Vagina (tissue), 2 donors: ENCODE measurements at regions not wholly inside any gene's neighbourhood (a gene's known extent, or its start where the extent isn't known, plus 50 kb on each side); places are given as distances from the start of the nearest gene placed in this dataset.

Experiments used
- DNase-seq, 2 donors: peaks; one replicate each; pipeline ENCODE4 v3.0.0-alpha.2; 2017; ENCODE audit errors: extremely low spot score in 2 of 2
- H3K27ac ChIP-seq: fragments of 200-600 bp; sonication (generic); one replicate; pipeline ENCODE4 v1.5.1; 2019
- H3K27me3 ChIP-seq: fragments of 200-600 bp; sonication (generic); one replicate; pipeline ENCODE4 v1.5.1; 2019
- H3K36me3 ChIP-seq, 2 donors: fragments of 200-600 bp; sonication (generic); one replicate each; pipeline ENCODE4 v1.5.1; 2017 to 2019
- H3K4me1 ChIP-seq: fragments of 200-600 bp; sonication (generic); one replicate; pipeline ENCODE4 v1.5.1; 2019
- H3K4me3 ChIP-seq, 2 donors: fragments of 200-600 bp; sonication (generic); 1 replicate in 1 of 2; 2 replicates in 1 of 2; pipeline ENCODE4 v1.5.1; 2016 to 2019
- H3K9me3 ChIP-seq: fragments of 200-600 bp; sonication (generic); one replicate; pipeline ENCODE4 v1.5.1; 2019
- CTCF ChIP-seq, 3 experiments: fragments of 450-650 bp in 2 of 3; fragments of 200-600 bp in 1 of 3; sonication (generic) in 1 of 3; IDR thresholded peaks; one replicate each; pipeline ENCODE4 v1.5.1; 2017 to 2019; ENCODE audit warnings: antibody characterized with exemption in 3 of 3, mild to moderate bottlenecking in 2 of 3, moderate library complexity in 2 of 3
- POLR2A ChIP-seq, 2 donors: fragments of 450-650 bp; IDR thresholded peaks; one replicate each; pipeline ENCODE4 v1.6.1; 2017; ENCODE audit warnings: antibody characterized with exemption in 2 of 2, mild to moderate bottlenecking in 2 of 2, moderate library complexity in 2 of 2
- POLR2AphosphoS5 ChIP-seq, 2 donors: sonication (generic); formaldehyde crosslinking; IDR thresholded peaks; one replicate each; pipeline ENCODE4 v1.9.0; 2017; ENCODE audit warnings: antibody characterized with exemption in 2 of 2, mild to moderate bottlenecking in 2 of 2, low read depth in 1 of 2; ENCODE audit not compliant: insufficient read depth in 1 of 2
- intact Hi-C: fragments of 100-400 bp; cut with DNase I; formaldehyde crosslinking; loops from one replicate; pipeline ENCODE4 v1.15.1; 2023

GRCh38 chr13:26456650-26457049 lies 100.8 kb upstream of the WASF3 start:
- Histone ChIP-seq H3K4me3 (no peak overlapping the region), H3K9me3 (no peaks in the 10 kb centered on the region), H3K27ac (no peak overlapping the region), H3K4me1 (no peaks in the 10 kb centered on the region), H3K27me3 (no peaks in the 10 kb centered on the region), H3K36me3 (no peaks in the 10 kb centered on the region)
- DNase-seq: no peak
- intact Hi-C loops: no loop called here
- no peak for TF ChIP-seq POLR2A (IDR thresholded peaks at IDR 0.05)

GRCh38 chr13:26457212-26457611 lies 100.3 kb upstream of the WASF3 start:
- TF ChIP-seq POLR2AphosphoS5 (IDR thresholded peaks at IDR 0.05; ENCODE audit: insufficient read depth in 1 of 2, low read depth in 1 of 2) (no peak), POLR2A (IDR thresholded peaks at IDR 0.05) (no peak), CTCF (IDR thresholded peaks at IDR 0.05) (no peak)
- Histone ChIP-seq H3K36me3 (no peaks in the 10 kb centered on the region), H3K9me3 (no peaks in the 10 kb centered on the region), H3K27me3 (no peaks in the 10 kb centered on the region), H3K4me3 (no peak overlapping the region), H3K27ac (no peak overlapping the region), H3K4me1 (no peaks in the 10 kb centered on the region)
- no peak for DNase-seq
- intact Hi-C loops: no loop called here

GRCh38 chr13:26458196-26458749 lies 99.2 kb upstream of the WASF3 start:
- H3K36me3 ChIP-seq: no peaks in the 10 kb centered on the region
- no peaks in the 10 kb centered on the region for H3K27me3 ChIP-seq
- intact Hi-C loops: no loop called here
- no peak for DNase-seq
- TF ChIP-seq CTCF (IDR thresholded peaks at IDR 0.05) (no peak), POLR2A (IDR thresholded peaks at IDR 0.05) (no peak), POLR2AphosphoS5 (IDR thresholded peaks at IDR 0.05; ENCODE audit: insufficient read depth in 1 of 2, low read depth in 1 of 2) (no peak)
- no peaks in the 10 kb centered on the region for H3K9me3 ChIP-seq
- no peak overlapping the region for H3K27ac ChIP-seq
- H3K4me3 ChIP-seq: no peak overlapping the region
- no peaks in the 10 kb centered on the region for H3K4me1 ChIP-seq

- Histone ChIP-seq H3K27me3 (no peaks in the 10 kb centered on the region), H3K27ac (no peak overlapping the region), H3K4me1 (no peaks in the 10 kb centered on the region), H3K36me3 (no peaks in the 10 kb centered on the region), H3K4me3 (no peak overlapping the region), H3K9me3 (no peaks in the 10 kb centered on the region)
- intact Hi-C loops: no loop called here
- TF ChIP-seq CTCF (IDR thresholded peaks at IDR 0.05): no peak
- TF ChIP-seq POLR2A (IDR thresholded peaks at IDR 0.05): no peak
- TF ChIP-seq POLR2AphosphoS5 (IDR thresholded peaks at IDR 0.05; ENCODE audit: insufficient read depth in 1 of 2, low read depth in 1 of 2): no peak
- no peak for DNase-seq
Measured at GRCh38 chr13:26459276-26460131, 98.0 kb upstream of the WASF3 start.

GRCh38 chr13:26460648-26461047 lies 96.8 kb upstream of the WASF3 start:
- no peak overlapping the region for H3K27ac ChIP-seq

More at GRCh38 chr13:26460648-26461047, 96.8 kb upstream of the WASF3 start:
- Histone ChIP-seq H3K4me1 (no peaks in the 10 kb centered on the region), H3K4me3 (no peak overlapping the region), H3K27me3 (no peaks in the 10 kb centered on the region), H3K36me3 (no peaks in the 10 kb centered on the region), H3K9me3 (no peaks in the 10 kb centered on the region)
- intact Hi-C loops: no loop called here
- no peak for DNase-seq
- TF ChIP-seq POLR2A (IDR thresholded peaks at IDR 0.05) (no peak), POLR2AphosphoS5 (IDR thresholded peaks at IDR 0.05; ENCODE audit: insufficient read depth in 1 of 2, low read depth in 1 of 2) (no peak), CTCF (IDR thresholded peaks at IDR 0.05) (no peak)
